Choroid plexus epithelial cell (primary cell): ENCODE measurements at regions not wholly inside any gene's neighbourhood (a gene's known extent, or its start where the extent isn't known, plus 50 kb on each side); places are given as distances from the start of the nearest gene placed in this dataset.
"Not testable (repeated sequence)": the region's sequence is repeated elsewhere in the genome, so short reads cannot be mapped to it uniquely, and the experiment has no call there.

ENCODE experiments used
- DNase-seq: peaks from one replicate; pipeline ENCODE4 v3.0.0-alpha.2; 2010; ENCODE audit warnings: low read depth
- H3K4me3 ChIP-seq: 2 replicates; pipeline ENCODE4 v1.5.1; 2011; ENCODE audit warnings: low read depth, mild to moderate bottlenecking, control low read depth, low read length, moderate library complexity
- CTCF ChIP-seq: conservative IDR thresholded peaks from 2 replicates; pipeline ENCODE4 v1.5.1; 2011; ENCODE audit warnings: low read depth, mild to moderate bottlenecking, control low read depth, inconsistent platforms, low read length, moderate library complexity

- TF ChIP-seq CTCF, result no peak
- no peak for DNase-seq
- H3K4me3 ChIP-seq, result no peak overlapping the region
Observed at GRCh38 chr9:108265065-108265464, 590.7 kb downstream of the ACTL7B start.

DNA sequence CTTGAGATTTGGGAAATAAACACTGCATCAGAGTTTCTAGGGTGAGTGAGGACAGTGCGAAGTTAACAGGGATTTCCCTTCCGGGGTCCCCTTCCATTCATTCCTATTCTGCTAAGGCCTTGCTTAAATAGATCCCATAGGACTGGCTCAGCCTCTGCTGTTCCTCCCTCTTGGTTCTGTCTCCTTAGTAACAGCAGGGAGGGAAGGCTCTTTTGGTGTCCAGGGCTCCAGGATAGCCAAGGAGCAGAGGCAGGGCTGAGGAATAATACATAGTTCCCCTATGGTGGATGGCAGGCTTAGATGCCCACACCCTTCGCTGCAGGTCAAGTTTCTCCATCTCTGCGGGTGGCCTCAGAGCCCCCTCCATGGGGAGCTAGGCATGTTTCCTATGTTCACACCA is 591.7 kb downstream of the ACTL7B start:
- no peak for TF ChIP-seq CTCF
- no peak overlapping the region for H3K4me3 ChIP-seq
- DNase-seq, result no peak

GRCh38 chr9:108262836-108263235 is 593.0 kb downstream of the ACTL7B start:
- no peak for TF ChIP-seq CTCF

DNA sequence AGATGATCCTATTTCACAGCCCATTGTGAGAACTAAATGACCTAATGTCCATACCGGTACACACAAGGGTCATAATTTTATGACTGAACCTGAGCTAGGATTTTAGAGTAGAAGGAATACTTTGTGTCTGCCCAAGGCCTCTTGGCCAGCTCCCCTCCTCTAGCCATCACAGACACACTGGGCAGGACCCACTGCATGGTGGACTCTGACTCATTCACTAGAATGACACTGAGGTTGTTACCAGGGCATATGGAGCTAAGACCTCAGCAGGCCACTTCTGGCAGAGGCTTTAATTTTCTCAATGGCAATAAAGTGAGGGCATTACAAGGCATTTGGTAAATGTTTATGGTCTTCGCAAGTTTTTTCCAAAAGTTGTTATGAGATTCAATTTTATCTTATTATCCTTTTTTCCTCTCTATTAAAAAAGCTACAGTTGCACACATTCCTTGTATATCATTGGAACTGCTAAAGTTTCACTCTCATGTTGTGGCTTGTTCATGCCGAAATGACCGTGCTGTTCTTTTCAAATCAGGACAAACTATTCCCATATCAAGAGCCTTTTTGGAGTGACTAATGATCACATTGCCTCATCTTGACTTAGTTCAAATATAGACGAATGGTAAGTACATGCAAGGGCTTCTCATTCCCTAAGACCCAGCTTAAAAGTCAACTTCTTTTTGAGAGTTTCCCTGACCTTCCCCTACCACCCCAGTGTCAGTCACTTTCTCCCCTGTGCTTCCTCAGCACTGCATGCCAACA is 595.7 kb downstream of the ACTL7B start:
- no peak for TF ChIP-seq CTCF
- H3K4me3 ChIP-seq, result no peak overlapping the region
- DNase-seq, result no peak

More at GRCh38 chr9:108262836-108263235, 593.0 kb downstream of the ACTL7B start:
- H3K4me3 ChIP-seq, result no peak overlapping the region
- no peak for DNase-seq

DNA sequence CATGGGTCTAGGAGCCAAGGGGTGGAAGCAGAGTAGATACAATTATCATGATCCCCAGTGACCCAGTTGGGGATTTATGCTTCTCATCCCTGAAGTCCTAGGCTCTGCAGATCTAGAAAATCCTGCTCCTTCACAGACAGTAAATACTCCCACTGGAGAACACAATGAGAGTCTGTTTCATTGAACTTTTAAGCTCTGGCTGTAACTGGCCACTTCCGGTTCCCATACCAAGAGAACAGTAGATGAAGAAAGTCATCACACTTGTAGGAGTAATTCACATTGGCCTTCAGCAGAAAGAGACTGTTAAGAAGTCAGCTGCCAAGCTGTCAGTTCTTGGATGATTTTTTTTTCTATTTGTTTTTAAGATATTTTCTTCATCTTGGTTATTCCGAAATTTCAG is 597.1 kb downstream of the ACTL7B start:
- DNase-seq, result no peak
- TF ChIP-seq CTCF, result no peak
- no peak overlapping the region for H3K4me3 ChIP-seq

- H3K4me3 ChIP-seq, result no peak overlapping the region
- DNase-seq, result no peak
- no peak for TF ChIP-seq CTCF
Observed at GRCh38 chr9:108257382-108257781, 598.4 kb downstream of the ACTL7B start.

DNA sequence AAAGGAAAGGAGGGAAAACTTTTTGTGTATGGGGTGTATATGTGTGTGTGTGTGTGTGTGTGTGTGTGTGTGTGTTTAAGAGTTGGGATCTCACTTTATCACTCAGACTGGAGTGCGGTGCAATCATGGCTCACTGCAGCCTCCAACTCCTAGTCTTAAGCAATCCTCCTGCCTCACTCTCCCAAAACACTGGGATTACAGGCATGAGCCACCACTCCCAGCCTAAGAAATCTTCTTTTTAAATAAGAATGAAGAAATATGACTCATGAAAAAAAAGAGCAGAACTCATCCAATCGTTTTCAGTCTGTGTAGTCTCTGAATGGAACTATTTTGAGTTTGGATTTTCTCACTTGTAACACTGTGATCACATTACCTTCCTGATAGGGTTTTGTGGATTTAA is 601.5 kb downstream of the ACTL7B start:
- H3K4me3 ChIP-seq, result no peak overlapping the region
- no peak for DNase-seq
- TF ChIP-seq CTCF, result no peak

DNA sequence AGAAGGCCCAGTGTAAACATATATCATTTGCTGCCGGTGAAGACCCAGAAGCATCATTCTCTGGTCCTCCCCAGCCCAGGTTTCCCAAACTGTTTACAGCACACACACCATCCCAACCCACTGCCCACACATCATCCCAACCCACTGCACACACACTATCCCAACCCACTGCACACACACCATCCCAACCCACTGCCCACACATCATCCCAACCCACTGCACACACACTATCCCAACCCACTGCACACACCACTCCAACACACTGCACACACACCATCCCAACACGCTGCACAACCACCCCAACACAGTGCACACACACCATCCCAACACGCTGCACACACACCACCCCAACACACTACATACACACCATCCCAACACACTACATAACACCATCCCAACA is 608.4 kb downstream of the ACTL7B start:
- H3K4me3 ChIP-seq, DNase-seq: not testable (repeated sequence)
